ENCODE measurements at regions not wholly inside any gene's neighbourhood (a gene's known extent, or its start where the extent isn't known, plus 50 kb on each side); places are given as distances from the start of the nearest gene placed in this dataset.

- Mint-ChIP-seq H3K9me3 (ENCODE audit: unreplicated experiment) (peaks cover 2% of the 10 kb centered on the region), H3K27me3 (ENCODE audit: unreplicated experiment) (peaks cover 2% of the 10 kb centered on the region), H3K4me3 (ENCODE audit: unreplicated experiment) (no peak overlapping the region), H3K36me3 (ENCODE audit: unreplicated experiment) (no peaks in the 10 kb centered on the region), H3K27ac (ENCODE audit: unreplicated experiment) (no peak overlapping the region), H3K4me1 (ENCODE audit: low read depth, unreplicated experiment) (no peaks in the 10 kb centered on the region)
- TF ChIP-seq CTCF (IDR thresholded peaks at IDR 0.05; ENCODE audit: partially characterized antibody, unreplicated experiment) = no peak
- no peak for DNase-seq
Observed at GRCh38 chr21:28311411-28312190, 681.1 kb downstream of the LTN1 start.

- no peaks in the 10 kb centered on the region for H3K36me3 Mint-ChIP-seq (ENCODE audit: unreplicated experiment)
- peaks cover 2% of the 10 kb centered on the region for H3K27me3 Mint-ChIP-seq (ENCODE audit: unreplicated experiment)
- no peak overlapping the region for H3K4me3 Mint-ChIP-seq (ENCODE audit: unreplicated experiment)
- no peak for DNase-seq
- TF ChIP-seq CTCF (IDR thresholded peaks at IDR 0.05; ENCODE audit: partially characterized antibody, unreplicated experiment) = no peak
- no peak overlapping the region for H3K27ac Mint-ChIP-seq (ENCODE audit: unreplicated experiment)
- peaks cover 2% of the 10 kb centered on the region for H3K9me3 Mint-ChIP-seq (ENCODE audit: unreplicated experiment)
- no peaks in the 10 kb centered on the region for H3K4me1 Mint-ChIP-seq (ENCODE audit: low read depth, unreplicated experiment)
Observed at GRCh38 chr21:28310711-28311110, 682.0 kb downstream of the LTN1 start.

GRCh38 chr21:28310171-28310685 lies 682.4 kb downstream of the LTN1 start:
- Mint-ChIP-seq H3K36me3 (ENCODE audit: unreplicated experiment) (no peaks in the 10 kb centered on the region), H3K27me3 (ENCODE audit: unreplicated experiment) (peaks cover 2% of the 10 kb centered on the region), H3K27ac (ENCODE audit: unreplicated experiment) (no peak overlapping the region), H3K9me3 (ENCODE audit: unreplicated experiment) (peaks cover 2% of the 10 kb centered on the region), H3K4me3 (ENCODE audit: unreplicated experiment) (no peak overlapping the region), H3K4me1 (ENCODE audit: low read depth, unreplicated experiment) (no peaks in the 10 kb centered on the region)
- DNase-seq = no peak
- no peak for TF ChIP-seq CTCF (IDR thresholded peaks at IDR 0.05; ENCODE audit: partially characterized antibody, unreplicated experiment)

- H3K4me1 Mint-ChIP-seq (ENCODE audit: low read depth, unreplicated experiment) = no peaks in the 10 kb centered on the region
- no peak for DNase-seq
- H3K27me3 Mint-ChIP-seq (ENCODE audit: unreplicated experiment) = peaks cover 2% of the 10 kb centered on the region
- H3K9me3 Mint-ChIP-seq (ENCODE audit: unreplicated experiment) = peaks cover 2% of the 10 kb centered on the region
- H3K4me3 Mint-ChIP-seq (ENCODE audit: unreplicated experiment) = no peak overlapping the region
- H3K27ac Mint-ChIP-seq (ENCODE audit: unreplicated experiment) = no peak overlapping the region
- no peaks in the 10 kb centered on the region for H3K36me3 Mint-ChIP-seq (ENCODE audit: unreplicated experiment)
- TF ChIP-seq CTCF (IDR thresholded peaks at IDR 0.05; ENCODE audit: partially characterized antibody, unreplicated experiment) = no peak
Observed at GRCh38 chr21:28309596-28309995, 683.1 kb downstream of the LTN1 start.

GRCh38 chr21:28308516-28308915 lies 684.2 kb downstream of the LTN1 start:
- no peak for TF ChIP-seq CTCF (IDR thresholded peaks at IDR 0.05; ENCODE audit: partially characterized antibody, unreplicated experiment)
- DNase-seq = no peak
- no peaks in the 10 kb centered on the region for H3K36me3 Mint-ChIP-seq (ENCODE audit: unreplicated experiment)
- peaks cover 2% of the 10 kb centered on the region for H3K27me3 Mint-ChIP-seq (ENCODE audit: unreplicated experiment)
- H3K27ac Mint-ChIP-seq (ENCODE audit: unreplicated experiment) = no peak overlapping the region
- H3K4me3 Mint-ChIP-seq (ENCODE audit: unreplicated experiment) = no peak overlapping the region
- H3K9me3 Mint-ChIP-seq (ENCODE audit: unreplicated experiment) = peaks cover 2% of the 10 kb centered on the region
- no peaks in the 10 kb centered on the region for H3K4me1 Mint-ChIP-seq (ENCODE audit: low read depth, unreplicated experiment)
